NOMO-1 treated with dmso at 0.1 percent for 144 hours (cell line): ENCODE measurements at regions not wholly inside any gene's neighbourhood (a gene's known extent, or its start where the extent isn't known, plus 50 kb on each side); places are given as distances from the start of the nearest gene placed in this dataset.
A peak's percentile ranks its signal among the peaks of the same experiment; 100 is the strongest.

Experiments
- DNase-seq: peaks from one replicate; lab custom pipeline; 2025; ENCODE audit not compliant: unreplicated experiment; lab: John Stamatoyannopoulos, UW

- DNase-seq: no peak
Observed at GRCh38 chr6:139623372-139623771, 248.9 kb upstream of the CITED2 start.

- DNase-seq: no peak
Observed at GRCh38 chr6:139613496-139613895, 239.0 kb upstream of the CITED2 start.

GRCh38 chr6:139612135-139612465 is 237.7 kb upstream of the CITED2 start:
- DNase-seq: peak; percentile 20

GRCh38 chr6:139611327-139612134 is 237.1 kb upstream of the CITED2 start:
- no peak for DNase-seq

- DNase-seq: no peak
Observed at GRCh38 chr6:139608466-139609261, 234.2 kb upstream of the CITED2 start.

- no peak for DNase-seq
Observed at GRCh38 chr6:139605350-139605749, 230.9 kb upstream of the CITED2 start.

- no peak for DNase-seq
Observed at GRCh38 chr6:139603581-139603980, 229.1 kb upstream of the CITED2 start.

- no peak for DNase-seq
Observed at GRCh38 chr6:139602577-139602976, 228.1 kb upstream of the CITED2 start.

GRCh38 chr6:139600919-139601475 is 226.5 kb upstream of the CITED2 start:
- no peak for DNase-seq

GRCh38 chr6:139600343-139600742 is 225.9 kb upstream of the CITED2 start:
- no peak for DNase-seq

- DNase-seq: peak; percentile 32
Observed at GRCh38 chr6:139597771-139598755, 223.6 kb upstream of the CITED2 start.

GRCh38 chr6:139597087-139597763 is 222.8 kb upstream of the CITED2 start:
- no peak for DNase-seq

- DNase-seq: no peak
Observed at GRCh38 chr6:139595183-139595582, 220.7 kb upstream of the CITED2 start.

GRCh38 chr6:139594333-139594965 is 220.0 kb upstream of the CITED2 start:
- DNase-seq: no peak

- no peak for DNase-seq
Observed at GRCh38 chr6:139593081-139593480, 218.6 kb upstream of the CITED2 start.

GRCh38 chr6:139592011-139592410 is 217.6 kb upstream of the CITED2 start:
- DNase-seq: no peak

- DNase-seq: peak; percentile 22
Observed at GRCh38 chr6:139591075-139591865, 216.8 kb upstream of the CITED2 start.

GRCh38 chr6:139590206-139590605 is 215.8 kb upstream of the CITED2 start:
- DNase-seq: no peak
